ENCODE measurements at regions not wholly inside any gene's neighbourhood (a gene's known extent, or its start where the extent isn't known, plus 50 kb on each side); places are given as distances from the start of the nearest gene placed in this dataset.

DNA sequence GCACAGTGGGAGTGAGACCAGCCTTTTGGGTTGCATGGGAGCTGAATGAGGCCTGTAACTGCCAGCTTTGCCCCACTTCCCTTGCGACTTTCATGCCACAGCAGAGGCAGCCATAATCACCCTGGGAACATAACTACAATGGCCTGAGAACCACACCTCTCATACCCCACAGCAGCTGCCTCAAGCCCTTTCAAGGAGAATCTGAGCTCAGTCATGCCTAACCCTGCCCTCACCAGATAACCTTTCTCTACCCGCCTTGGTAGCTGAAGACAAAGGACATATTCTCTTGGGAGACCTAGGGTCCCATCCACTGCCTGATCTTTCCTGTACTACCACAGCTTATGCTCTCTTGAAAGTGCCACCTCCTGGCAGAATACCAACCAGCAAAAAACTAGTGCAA is 599.9 kb upstream of the IGFBP7 start:
- no peaks in the 10 kb centered on the region for H3K79me2 ChIP-seq (replicated peaks; ENCODE audit: insufficient read depth)
- TF ChIP-seq EZH2 (IDR thresholded peaks at IDR 0.05; ENCODE audit: low read depth, unreplicated experiment) (no peak), JUNB (IDR thresholded peaks at IDR 0.05; ENCODE audit: unreplicated experiment) (no peak), STAT1 (IDR thresholded peaks at IDR 0.05; ENCODE audit: unreplicated experiment) (no peak), NANOG (IDR thresholded peaks at IDR 0.05; ENCODE audit: borderline replicate concordance) (no peak), CTCF (conservative IDR thresholded peaks at IDR 0.05; ENCODE audit: low read depth in 2 of 2) (no peak), POLR2AphosphoS5 (IDR thresholded peaks at IDR 0.05; ENCODE audit: low read depth) (no peak), ZNF331 (CRISPR knock-in tag; IDR thresholded peaks at IDR 0.05; ENCODE audit: low read depth) (no peak), ZNF462 (CRISPR knock-in tag; IDR thresholded peaks at IDR 0.05) (no peak)
- TF ChIP-seq, protein P1, sequence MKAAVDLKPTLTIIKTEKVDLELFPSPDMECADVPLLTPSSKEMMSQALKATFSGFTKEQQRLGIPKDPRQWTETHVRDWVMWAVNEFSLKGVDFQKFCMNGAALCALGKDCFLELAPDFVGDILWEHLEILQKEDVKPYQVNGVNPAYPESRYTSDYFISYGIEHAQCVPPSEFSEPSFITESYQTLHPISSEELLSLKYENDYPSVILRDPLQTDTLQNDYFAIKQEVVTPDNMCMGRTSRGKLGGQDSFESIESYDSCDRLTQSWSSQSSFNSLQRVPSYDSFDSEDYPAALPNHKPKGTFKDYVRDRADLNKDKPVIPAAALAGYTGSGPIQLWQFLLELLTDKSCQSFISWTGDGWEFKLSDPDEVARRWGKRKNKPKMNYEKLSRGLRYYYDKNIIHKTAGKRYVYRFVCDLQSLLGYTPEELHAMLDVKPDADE (IDR thresholded peaks at IDR 0.05), result no peak
- TF ChIP-seq, protein P2, sequence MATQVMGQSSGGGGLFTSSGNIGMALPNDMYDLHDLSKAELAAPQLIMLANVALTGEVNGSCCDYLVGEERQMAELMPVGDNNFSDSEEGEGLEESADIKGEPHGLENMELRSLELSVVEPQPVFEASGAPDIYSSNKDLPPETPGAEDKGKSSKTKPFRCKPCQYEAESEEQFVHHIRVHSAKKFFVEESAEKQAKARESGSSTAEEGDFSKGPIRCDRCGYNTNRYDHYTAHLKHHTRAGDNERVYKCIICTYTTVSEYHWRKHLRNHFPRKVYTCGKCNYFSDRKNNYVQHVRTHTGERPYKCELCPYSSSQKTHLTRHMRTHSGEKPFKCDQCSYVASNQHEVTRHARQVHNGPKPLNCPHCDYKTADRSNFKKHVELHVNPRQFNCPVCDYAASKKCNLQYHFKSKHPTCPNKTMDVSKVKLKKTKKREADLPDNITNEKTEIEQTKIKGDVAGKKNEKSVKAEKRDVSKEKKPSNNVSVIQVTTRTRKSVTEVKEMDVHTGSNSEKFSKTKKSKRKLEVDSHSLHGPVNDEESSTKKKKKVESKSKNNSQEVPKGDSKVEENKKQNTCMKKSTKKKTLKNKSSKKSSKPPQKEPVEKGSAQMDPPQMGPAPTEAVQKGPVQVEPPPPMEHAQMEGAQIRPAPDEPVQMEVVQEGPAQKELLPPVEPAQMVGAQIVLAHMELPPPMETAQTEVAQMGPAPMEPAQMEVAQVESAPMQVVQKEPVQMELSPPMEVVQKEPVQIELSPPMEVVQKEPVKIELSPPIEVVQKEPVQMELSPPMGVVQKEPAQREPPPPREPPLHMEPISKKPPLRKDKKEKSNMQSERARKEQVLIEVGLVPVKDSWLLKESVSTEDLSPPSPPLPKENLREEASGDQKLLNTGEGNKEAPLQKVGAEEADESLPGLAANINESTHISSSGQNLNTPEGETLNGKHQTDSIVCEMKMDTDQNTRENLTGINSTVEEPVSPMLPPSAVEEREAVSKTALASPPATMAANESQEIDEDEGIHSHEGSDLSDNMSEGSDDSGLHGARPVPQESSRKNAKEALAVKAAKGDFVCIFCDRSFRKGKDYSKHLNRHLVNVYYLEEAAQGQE (IDR thresholded peaks at IDR 0.05; ENCODE audit: unreplicated experiment), result no peak
- Mint-ChIP-seq H3K4me1 (peaks cover 11% of the 10 kb centered on the region; the same call in 2 of the 3 replicates), H3K9me3 (peaks cover 20% of the 10 kb centered on the region), H3K4me3 (no peak overlapping the region), H3K27ac (no peak overlapping the region), H3K36me3 (ENCODE audit: low read depth) (peaks cover 3% of the 10 kb centered on the region; the same call in 1 of the 3 replicates), H3K27me3 (ENCODE audit: insufficient read depth, low read depth, poor library complexity) (peaks cover 2% of the 10 kb centered on the region)
- H3K9me2 ChIP-seq (ENCODE audit: insufficient read depth), result 0 out of 2 replicates have a peak, but pooled peaks cover 7% of the 10 kb centered on the region
- H3K27me3 ChIP-seq (ENCODE audit: insufficient read depth), result no peaks in the 10 kb centered on the region
- no peak overlapping the region for H2AFZ ChIP-seq
- no peak overlapping the region for H3K4me3 ChIP-seq
- H3F3A ChIP-seq (replicated peaks; ENCODE audit: low read depth), result no peaks in the 10 kb centered on the region
- H3K4me2 ChIP-seq, result no peak overlapping the region
- no peak for DNase-seq (ENCODE audit: low spot score)
- H3K36me3 ChIP-seq (ENCODE audit: insufficient read depth), result peaks cover 4% of the 10 kb centered on the region; the same call in 1 of the 2 replicates
- peaks cover 13% of the 10 kb centered on the region for H3K4me1 ChIP-seq (ENCODE audit: insufficient read depth)
- H4K20me1 ChIP-seq (replicated peaks; ENCODE audit: insufficient read depth), result no peaks in the 10 kb centered on the region
- H3K27ac ChIP-seq (ENCODE audit: low read depth), result no peak overlapping the region
- no peak for ATAC-seq

Measured in GM23338 (cell line).